IPS-20b (cell line): ENCODE measurements at regions not wholly inside any gene's neighbourhood (a gene's known extent, or its start where the extent isn't known, plus 50 kb on each side); places are given as distances from the start of the nearest gene placed in this dataset.
"Not testable (repeated sequence)": the region's sequence is repeated elsewhere in the genome, so short reads cannot be mapped to it uniquely, and the experiment has no call there.

Experiments
- H3K27ac ChIP-seq: one replicate; pipeline ENCODE4 v1.5.1; 2013; ENCODE audit warnings: low read length
- H3K27me3 ChIP-seq: 2 replicates; pipeline ENCODE4 v1.6.1; 2013; ENCODE audit warnings: mild to moderate bottlenecking, low read length, inconsistent platforms; ENCODE audit not compliant: insufficient read depth
- H3K36me3 ChIP-seq: 2 replicates; pipeline ENCODE4 v1.6.1; 2013; ENCODE audit warnings: low read depth, mild to moderate bottlenecking, inconsistent platforms, low read length, moderate library complexity; ENCODE audit not compliant: insufficient read depth
- H3K4me1 ChIP-seq: 2 replicates; pipeline ENCODE4 v1.6.1; 2013; ENCODE audit warnings: mild to moderate bottlenecking, control low read depth, inconsistent platforms, low read length, moderate library complexity; ENCODE audit not compliant: insufficient read depth
- H3K4me3 ChIP-seq: 2 replicates; pipeline ENCODE4 v1.5.1; 2013; ENCODE audit warnings: mild to moderate bottlenecking, low read length, inconsistent platforms
- H3K9ac ChIP-seq: 2 replicates; pipeline ENCODE4 v1.6.1; 2013; ENCODE audit warnings: low read depth, mild to moderate bottlenecking, inconsistent platforms, low read length, moderate library complexity
- H3K9me3 ChIP-seq: 2 replicates; pipeline ENCODE4 v1.6.1; 2013; ENCODE audit warnings: mild to moderate bottlenecking, low read depth, low read length, inconsistent platforms; ENCODE audit not compliant: insufficient read depth

- H3K9ac ChIP-seq: no peak overlapping the region
- H3K27ac ChIP-seq: no peak overlapping the region
- H3K4me1 ChIP-seq: peaks cover 12% of the 10 kb centered on the region; the same call in 1 of the 2 replicates
- no peaks in the 10 kb centered on the region for H3K36me3 ChIP-seq
- H3K4me3 ChIP-seq: no peak overlapping the region
- H3K27me3 ChIP-seq: no peaks in the 10 kb centered on the region
- no peaks in the 10 kb centered on the region for H3K9me3 ChIP-seq
These were observed 674.5 kb downstream of the PCDH17 start for GRCh38 chr13:58306062-58306461.

GRCh38 chr13:58313219-58313618, 681.7 kb downstream of the PCDH17 start:
- H3K36me3 ChIP-seq: no peaks in the 10 kb centered on the region
- H3K27me3 ChIP-seq: no peaks in the 10 kb centered on the region
- H3K4me1 ChIP-seq: no peaks in the 10 kb centered on the region; the same call in 1 of the 2 replicates
- H3K4me3 ChIP-seq: no peak overlapping the region
- no peak overlapping the region for H3K9ac ChIP-seq
- no peaks in the 10 kb centered on the region for H3K9me3 ChIP-seq
- no peak overlapping the region for H3K27ac ChIP-seq

- Histone ChIP-seq H3K4me3 (no peak overlapping the region), H3K36me3 (no peaks in the 10 kb centered on the region), H3K27me3 (no peaks in the 10 kb centered on the region), H3K9me3 (no peaks in the 10 kb centered on the region), H3K9ac (no peak overlapping the region), H3K4me1 (no peaks in the 10 kb centered on the region), H3K27ac (no peak overlapping the region)
These were observed 687.1 kb downstream of the PCDH17 start for GRCh38 chr13:58318495-58319167.

GRCh38 chr13:58324161-58324560, 692.6 kb downstream of the PCDH17 start:
- H3K4me1 ChIP-seq: no peaks in the 10 kb centered on the region
- H3K9ac ChIP-seq: no peak overlapping the region
- no peaks in the 10 kb centered on the region for H3K36me3 ChIP-seq
- no peaks in the 10 kb centered on the region for H3K9me3 ChIP-seq
- no peaks in the 10 kb centered on the region for H3K27me3 ChIP-seq
- no peak overlapping the region for H3K4me3 ChIP-seq
- no peak overlapping the region for H3K27ac ChIP-seq

GRCh38 chr13:58329746-58330145, 698.2 kb downstream of the PCDH17 start:
- H3K4me3 ChIP-seq: no peak overlapping the region
- H3K9ac ChIP-seq: no peak overlapping the region
- no peaks in the 10 kb centered on the region for H3K36me3 ChIP-seq
- H3K27ac ChIP-seq: no peak overlapping the region
- no peaks in the 10 kb centered on the region for H3K4me1 ChIP-seq
- no peaks in the 10 kb centered on the region for H3K9me3 ChIP-seq
- no peaks in the 10 kb centered on the region for H3K27me3 ChIP-seq

- Histone ChIP-seq H3K27me3 (no peaks in the 10 kb centered on the region), H3K4me3 (no peak overlapping the region), H3K9ac (no peak overlapping the region), H3K27ac (no peak overlapping the region), H3K9me3 (no peaks in the 10 kb centered on the region), H3K36me3 (no peaks in the 10 kb centered on the region), H3K4me1 (peaks cover 5% of the 10 kb centered on the region; the same call in 1 of the 2 replicates)
These were observed 709.4 kb downstream of the PCDH17 start for GRCh38 chr13:58340895-58341294.

GRCh38 chr13:58341318-58341717, 709.8 kb downstream of the PCDH17 start:
- Histone ChIP-seq H3K4me1 (peaks cover 5% of the 10 kb centered on the region; the same call in 1 of the 2 replicates), H3K4me3 (no peak overlapping the region), H3K9ac (no peak overlapping the region), H3K9me3 (no peaks in the 10 kb centered on the region), H3K27ac (no peak overlapping the region), H3K36me3 (no peaks in the 10 kb centered on the region), H3K27me3 (no peaks in the 10 kb centered on the region)

GRCh38 chr13:58343076-58343475, 711.5 kb downstream of the PCDH17 start:
- Histone ChIP-seq H3K4me3 (no peak overlapping the region), H3K27me3 (no peaks in the 10 kb centered on the region), H3K27ac (no peak overlapping the region), H3K9me3 (no peaks in the 10 kb centered on the region), H3K9ac (no peak overlapping the region), H3K36me3 (no peaks in the 10 kb centered on the region), H3K4me1 (peaks cover 5% of the 10 kb centered on the region; the same call in 1 of the 2 replicates)

- H3K9ac ChIP-seq, H3K4me1 ChIP-seq, H3K27me3 ChIP-seq, H3K27ac ChIP-seq, H3K36me3 ChIP-seq, H3K4me3 ChIP-seq: not testable (repeated sequence)
- H3K9me3 ChIP-seq: peaks cover 14% of the 10 kb centered on the region; the same call in 1 of the 2 replicates
These were observed 720.6 kb downstream of the PCDH17 start for GRCh38 chr13:58352100-58352499.

- no peak overlapping the region for H3K9ac ChIP-seq
- H3K27ac ChIP-seq: no peak overlapping the region
- H3K36me3 ChIP-seq: no peaks in the 10 kb centered on the region
- H3K4me3 ChIP-seq: no peak overlapping the region
- no peaks in the 10 kb centered on the region for H3K27me3 ChIP-seq
- H3K9me3 ChIP-seq: no peaks in the 10 kb centered on the region
- peaks cover 3% of the 10 kb centered on the region; the same call in 1 of the 2 replicates for H3K4me1 ChIP-seq
These were observed 738.4 kb downstream of the PCDH17 start for GRCh38 chr13:58369936-58370335.

- H3K4me1 ChIP-seq: no peaks in the 10 kb centered on the region
- no peaks in the 10 kb centered on the region for H3K9me3 ChIP-seq
- H3K27me3 ChIP-seq: no peaks in the 10 kb centered on the region
- H3K27ac ChIP-seq: no peak overlapping the region
- no peak overlapping the region for H3K4me3 ChIP-seq
- H3K9ac ChIP-seq: no peak overlapping the region
- H3K36me3 ChIP-seq: no peaks in the 10 kb centered on the region
These were observed 744.8 kb downstream of the PCDH17 start for GRCh38 chr13:58376349-58376748.

- Histone ChIP-seq H3K27ac (no peak overlapping the region), H3K9ac (no peak overlapping the region), H3K4me3 (no peak overlapping the region), H3K9me3 (no peaks in the 10 kb centered on the region), H3K4me1 (no peaks in the 10 kb centered on the region), H3K27me3 (no peaks in the 10 kb centered on the region), H3K36me3 (no peaks in the 10 kb centered on the region)
These were observed 745.2 kb downstream of the PCDH17 start for GRCh38 chr13:58376775-58377174.
